Activated CD8-positive, alpha-beta memory T cell treated with anti-CD3 and anti-CD28 coated beads, Interleukin-2, amount 50 U/mL, for 48 hours (primary cell): ENCODE measurements at regions not wholly inside any gene's neighbourhood (a gene's known extent, or its start where the extent isn't known, plus 50 kb on each side); places are given as distances from the start of the nearest gene placed in this dataset.

Experiments used
- DNase-seq: peaks from one replicate; pipeline ENCODE4 v3.0.0-alpha.2; 2020

DNA sequence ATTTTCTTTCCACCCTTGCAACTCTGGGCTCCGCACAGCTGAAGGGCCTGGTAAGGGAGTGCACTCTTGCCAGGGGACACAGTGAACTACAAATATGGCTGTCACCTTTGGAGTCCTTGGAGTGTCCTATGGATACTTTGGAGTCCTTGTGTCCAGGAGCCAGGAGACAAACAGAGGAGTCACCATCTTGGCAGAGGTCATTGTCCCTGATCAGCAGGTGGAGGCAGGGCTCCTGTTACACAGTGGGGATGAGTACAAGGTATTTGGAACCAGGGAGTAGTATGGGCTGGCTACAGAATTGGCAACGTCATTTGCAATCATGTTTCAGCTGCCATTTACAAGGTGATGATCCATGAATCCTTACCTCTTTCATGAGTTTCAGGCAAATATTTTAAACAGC is 132.5 kb downstream of the FAM161A start:
- DNase-seq: no peak

DNA sequence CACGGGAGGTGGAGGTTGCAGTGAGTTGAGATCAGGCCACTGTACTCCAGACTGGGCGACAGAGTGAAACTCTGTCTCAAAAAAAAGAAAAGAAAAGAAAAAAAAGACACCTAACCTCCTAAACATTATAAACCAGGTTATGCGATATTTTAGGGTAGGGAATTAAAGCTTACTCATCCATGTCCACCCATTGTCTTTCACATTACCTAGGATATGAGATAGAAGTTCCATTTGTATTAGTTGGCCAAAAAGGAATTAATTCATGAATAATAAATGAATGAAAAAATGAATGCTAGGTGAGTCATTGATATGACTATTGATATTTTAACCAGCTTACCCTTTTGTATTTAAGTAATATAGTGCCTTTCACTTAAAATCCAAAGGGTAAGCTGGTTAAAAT is 132.9 kb downstream of the FAM161A start:
- no peak for DNase-seq

DNA sequence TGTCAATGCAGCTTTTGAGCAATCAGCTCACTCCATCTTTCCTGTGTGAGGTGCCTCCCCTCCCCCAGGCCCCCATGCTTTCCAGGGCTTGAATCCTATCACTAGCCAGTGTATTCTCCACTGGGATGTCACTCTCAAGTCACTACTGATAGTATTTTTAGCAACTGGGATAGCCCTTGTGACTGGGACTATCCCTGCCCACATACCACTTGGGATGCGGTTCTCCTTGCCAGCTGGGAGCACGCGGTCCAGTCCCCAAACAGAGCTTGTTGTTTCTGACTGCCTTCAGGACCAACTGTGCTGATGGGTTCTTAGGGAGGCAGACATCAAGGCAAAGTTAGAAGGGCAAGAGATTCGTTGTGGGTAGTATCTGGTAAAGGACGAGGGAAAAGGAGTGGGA is 134.9 kb downstream of the FAM161A start:
- no peak for DNase-seq

GRCh38 chr2:61715506-61715905 is 138.4 kb downstream of the FAM161A start:
- no peak for DNase-seq

- DNase-seq: no peak
Observed at GRCh38 chr2:61714210-61714609, 139.7 kb downstream of the FAM161A start.

DNA sequence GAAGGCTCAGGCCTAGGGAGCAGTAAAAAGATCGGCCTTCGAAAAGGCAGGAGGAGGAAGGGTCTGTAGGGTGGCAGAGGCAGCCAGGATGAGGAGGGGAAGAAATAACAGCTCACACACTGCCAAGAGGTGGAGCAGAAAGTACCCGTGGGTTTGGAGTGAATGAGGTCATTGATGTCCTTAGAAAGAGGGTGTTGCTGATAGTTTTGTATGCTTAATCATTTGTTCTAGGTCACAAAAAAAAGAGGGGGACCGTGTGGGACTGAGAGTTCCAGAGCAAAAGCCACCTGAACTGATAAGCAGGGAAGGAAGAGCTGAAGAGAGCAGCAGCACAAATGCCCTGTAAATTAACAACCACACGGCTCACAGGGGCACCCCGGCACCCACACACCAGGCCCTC is 140.4 kb downstream of the FAM161A start:
- DNase-seq: no peak

DNA sequence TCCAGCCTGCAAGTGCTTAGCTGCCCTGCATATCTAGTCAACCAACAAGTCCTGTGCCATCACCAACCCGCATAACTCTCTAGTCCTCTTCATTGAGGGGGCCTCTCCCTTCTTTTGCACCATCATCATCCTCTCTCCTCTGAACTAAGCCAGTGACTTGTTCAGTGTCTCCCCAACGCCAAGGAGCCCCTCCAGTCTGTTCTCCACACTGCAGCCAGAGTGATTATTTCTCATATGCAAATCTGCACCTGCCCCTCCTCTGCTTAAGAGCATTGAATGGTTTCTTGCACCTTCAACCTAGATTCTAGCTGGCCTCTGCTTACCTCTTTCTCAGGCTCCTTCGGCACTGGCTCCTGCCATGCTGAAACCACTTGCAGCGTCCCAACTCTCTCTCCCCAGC is 141.8 kb downstream of the FAM161A start:
- no peak for DNase-seq

DNA sequence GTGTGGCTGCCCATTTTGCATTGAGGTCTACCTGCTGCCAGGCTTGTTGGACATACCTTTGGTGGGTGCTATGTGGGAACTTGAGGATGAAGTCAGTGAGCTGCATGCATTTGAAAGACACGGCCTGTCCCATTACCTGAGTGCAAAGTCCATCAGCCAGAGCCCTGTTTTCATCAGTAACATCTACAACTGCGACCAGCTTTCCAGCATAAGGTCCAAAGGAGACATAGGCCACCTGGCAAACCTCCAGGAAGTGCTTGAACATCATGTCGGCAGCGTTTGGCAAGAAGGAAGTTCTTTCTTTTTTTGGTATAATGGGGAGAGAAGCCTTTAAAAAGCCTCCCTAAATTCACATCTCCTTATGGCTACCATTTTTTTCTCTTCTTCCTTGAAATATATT is 143.1 kb downstream of the FAM161A start:
- DNase-seq: no peak

GRCh38 chr2:61707984-61708852 is 145.6 kb downstream of the FAM161A start:
- DNase-seq: no peak

DNA sequence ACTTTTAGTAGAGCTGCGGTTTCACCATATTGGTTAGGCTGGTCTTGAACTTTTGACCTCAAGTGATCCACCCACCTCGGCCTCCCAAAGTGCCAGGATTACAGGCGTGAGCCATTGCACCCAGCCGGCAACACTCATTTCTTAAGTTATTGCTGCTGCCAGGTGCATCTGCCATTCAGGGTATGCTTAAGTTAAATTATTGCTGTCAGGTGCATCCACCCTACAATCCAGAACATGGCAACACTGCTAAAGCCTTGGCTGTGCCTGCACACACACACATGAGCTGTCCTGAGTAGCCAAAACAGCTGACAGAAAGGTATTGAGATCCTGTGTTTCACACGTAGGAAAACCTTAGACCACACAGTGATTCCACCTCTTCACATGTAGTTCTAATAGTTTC is 148.2 kb downstream of the FAM161A start:
- no peak for DNase-seq

DNA sequence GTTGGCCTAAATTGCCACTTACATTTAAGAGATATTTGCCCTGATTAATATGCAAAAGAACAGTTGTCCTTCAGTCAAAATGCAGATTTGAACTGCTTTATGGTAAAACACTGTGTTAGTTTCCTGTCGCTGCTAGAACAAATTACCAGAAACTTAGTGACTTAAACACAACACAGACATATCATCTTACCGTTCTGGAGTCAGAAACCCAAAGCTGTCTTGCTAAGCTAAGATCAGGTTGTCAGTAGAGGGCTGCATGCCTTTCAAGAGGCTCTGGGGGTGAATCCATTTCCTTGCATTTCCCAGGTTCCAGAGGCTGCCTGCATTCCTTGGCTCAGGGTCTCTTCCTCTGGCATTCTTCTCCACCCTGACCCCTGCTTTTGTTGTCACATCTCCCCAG is 149.5 kb downstream of the FAM161A start:
- DNase-seq: no peak

- DNase-seq: no peak
Observed at GRCh38 chr2:61702088-61702467, 151.8 kb downstream of the FAM161A start.

GRCh38 chr2:61700464-61700863 is 153.4 kb downstream of the FAM161A start:
- no peak for DNase-seq

DNA sequence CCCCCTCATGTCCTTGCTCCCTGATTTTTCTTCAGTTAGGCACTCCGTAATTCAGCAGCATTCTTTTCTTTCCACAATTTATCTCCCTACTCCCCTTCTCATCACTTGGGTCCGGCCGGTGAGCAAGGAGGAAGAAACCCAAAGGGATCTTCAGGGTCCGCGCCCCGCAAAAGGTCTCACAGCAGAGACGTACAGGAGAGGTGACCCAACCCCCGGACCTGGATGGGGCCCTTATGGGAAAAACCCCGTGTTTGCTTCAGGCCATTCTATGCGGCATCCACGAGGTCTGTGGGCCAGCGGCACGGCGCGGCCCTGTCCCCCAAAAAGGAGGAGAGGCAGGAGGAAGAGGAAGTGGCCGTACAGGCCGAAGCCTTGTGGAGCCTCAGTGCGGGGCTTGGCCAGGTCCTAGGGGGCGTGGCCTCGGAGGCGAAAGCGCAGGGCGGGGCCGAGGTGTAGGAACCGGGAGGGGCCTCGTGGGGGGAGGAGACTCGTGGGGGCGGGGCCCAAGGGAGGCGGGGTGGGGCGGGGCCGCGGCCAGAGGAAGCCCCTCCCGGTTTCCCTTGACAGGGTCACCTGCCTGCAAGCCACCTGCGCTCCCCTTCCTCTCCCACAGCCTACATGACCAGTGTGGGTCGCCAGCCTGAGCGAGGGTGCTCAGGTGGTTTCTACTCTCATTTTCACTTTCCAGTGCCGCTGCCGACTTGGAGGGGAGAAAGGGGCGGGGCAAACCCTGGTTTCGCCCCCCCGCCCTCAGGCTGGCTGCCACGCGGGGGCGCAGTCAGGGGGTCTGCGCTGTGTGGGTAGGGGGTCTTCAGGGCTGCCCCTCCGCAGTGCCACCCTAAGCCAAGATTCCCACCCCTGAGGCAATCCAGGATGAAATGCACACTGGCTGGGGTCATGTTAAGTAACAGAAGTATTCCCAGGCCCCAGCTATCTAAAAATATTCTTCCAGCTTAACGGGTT is 156.4 kb upstream of the XPO1 start:
- peak; percentile 94 for DNase-seq

GRCh38 chr2:61693744-61694143 is 155.6 kb upstream of the XPO1 start:
- no peak for DNase-seq

DNA sequence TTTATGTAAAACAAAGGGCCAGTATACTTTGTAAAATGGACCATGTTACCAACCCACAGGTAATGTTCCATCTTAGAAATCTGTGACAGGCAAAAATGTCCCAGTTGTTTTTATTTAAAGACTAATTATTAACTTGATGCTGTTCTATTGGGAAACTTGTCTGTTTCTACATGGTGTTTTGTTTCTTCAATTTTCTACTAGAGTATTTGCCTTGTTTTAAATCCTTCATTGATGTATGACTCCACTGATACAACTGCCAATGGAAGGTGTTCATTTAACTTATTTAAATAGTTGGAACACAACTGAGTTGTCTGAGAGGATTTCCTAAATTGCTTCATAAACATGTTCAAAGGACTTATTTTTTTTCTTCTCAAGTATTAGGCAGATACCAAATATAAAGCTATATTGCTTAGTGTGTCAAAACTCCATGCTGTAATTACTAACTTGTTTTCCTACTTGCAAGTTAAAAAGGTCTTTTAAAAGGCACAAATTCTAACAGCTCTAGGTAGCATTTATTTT is 152.0 kb upstream of the XPO1 start:
- DNase-seq: no peak

DNA sequence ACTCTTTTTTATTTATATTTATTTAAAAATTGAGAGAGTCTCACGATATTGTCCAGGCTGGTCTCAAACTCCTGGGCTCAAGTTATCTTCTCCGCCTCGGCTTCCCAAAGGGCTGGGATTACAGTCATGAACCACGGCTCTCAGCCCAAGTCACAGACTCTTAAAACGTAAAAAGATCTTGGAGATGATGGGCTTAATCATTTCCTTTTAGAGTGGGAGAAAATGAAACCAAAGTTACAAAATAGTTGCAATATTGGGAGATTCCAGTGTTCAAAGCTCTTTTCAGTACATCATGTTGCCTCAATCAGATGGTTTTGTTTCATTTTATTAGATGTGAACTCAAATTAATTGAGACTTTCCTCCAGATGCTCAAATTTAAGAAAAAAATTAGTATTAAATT is 151.4 kb upstream of the XPO1 start:
- DNase-seq: no peak

- DNase-seq: no peak
Observed at GRCh38 chr2:61688369-61689334, 150.5 kb upstream of the XPO1 start.

GRCh38 chr2:61679096-61679495 is 140.9 kb upstream of the XPO1 start:
- no peak for DNase-seq

DNA sequence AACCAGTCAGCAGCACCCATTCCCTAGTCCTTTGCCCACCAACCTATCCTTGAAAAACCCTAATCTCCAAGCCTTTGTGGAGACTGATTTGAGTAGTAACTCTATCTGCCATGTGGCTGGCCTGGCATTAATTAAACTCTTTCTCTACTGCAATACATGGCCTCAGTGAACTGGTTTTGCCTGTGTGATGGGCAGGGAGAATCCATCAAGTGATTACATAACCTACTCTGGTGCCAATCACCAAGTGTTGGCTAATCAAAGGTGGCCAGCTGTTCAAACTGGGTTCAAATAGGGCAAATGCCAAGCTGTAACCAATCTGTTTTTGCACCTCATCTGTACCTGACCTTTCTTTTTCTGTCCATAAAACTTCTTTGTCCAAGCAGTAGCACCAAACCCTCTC is 139.8 kb upstream of the XPO1 start:
- DNase-seq: no peak

DNA sequence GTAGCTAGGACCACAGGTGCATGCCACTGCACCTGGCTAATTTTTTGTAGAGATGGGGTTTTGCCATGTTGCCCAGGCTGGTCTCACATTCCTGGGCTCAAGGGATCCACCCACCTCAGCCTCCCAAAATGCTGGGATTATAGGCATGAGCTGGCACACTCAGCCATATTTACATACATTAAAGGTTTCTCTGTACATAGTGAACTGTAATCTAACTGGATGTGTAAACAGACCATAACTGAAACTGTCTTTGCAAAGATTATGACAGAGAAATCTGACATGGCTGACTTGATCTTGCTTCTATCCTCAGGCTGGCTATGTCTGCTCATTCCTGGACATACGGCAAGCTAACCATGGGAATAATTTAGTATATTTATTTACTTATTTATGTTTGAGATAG is 139.2 kb upstream of the XPO1 start:
- no peak for DNase-seq

DNA sequence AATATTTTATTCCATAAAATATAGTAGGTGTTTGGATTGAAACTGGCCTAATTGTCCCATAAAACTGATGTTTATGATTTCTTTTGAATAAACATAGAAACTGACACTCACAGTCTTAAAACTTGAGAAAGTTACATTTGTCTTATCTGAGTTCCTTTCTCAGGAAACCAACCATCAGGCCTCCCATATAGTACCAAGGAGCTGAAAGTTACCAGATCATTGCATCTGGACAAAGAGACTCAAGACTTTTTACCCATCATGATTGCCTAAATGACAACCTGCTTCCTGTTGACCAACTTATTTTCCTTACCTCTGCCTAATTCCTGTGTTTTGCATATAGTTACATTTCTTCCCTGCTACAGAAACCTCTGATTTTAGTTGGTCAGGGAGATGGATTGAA is 137.0 kb upstream of the XPO1 start:
- DNase-seq: no peak
